AG09319 (cell line): ENCODE measurements at regions not wholly inside any gene's neighbourhood (a gene's known extent, or its start where the extent isn't known, plus 50 kb on each side); places are given as distances from the start of the nearest gene placed in this dataset.

Source experiments
- DNase-seq: peaks from one replicate; pipeline ENCODE4 v3.0.0-alpha.2; 2010; ENCODE audit warnings: low read depth; ENCODE audit errors: extremely low read depth
- CTCF ChIP-seq: IDR thresholded peaks from 2 replicates; pipeline ENCODE4 v1.5.1; 2011; ENCODE audit warnings: low read depth, mild to moderate bottlenecking, inconsistent platforms, low read length, moderate library complexity

DNA sequence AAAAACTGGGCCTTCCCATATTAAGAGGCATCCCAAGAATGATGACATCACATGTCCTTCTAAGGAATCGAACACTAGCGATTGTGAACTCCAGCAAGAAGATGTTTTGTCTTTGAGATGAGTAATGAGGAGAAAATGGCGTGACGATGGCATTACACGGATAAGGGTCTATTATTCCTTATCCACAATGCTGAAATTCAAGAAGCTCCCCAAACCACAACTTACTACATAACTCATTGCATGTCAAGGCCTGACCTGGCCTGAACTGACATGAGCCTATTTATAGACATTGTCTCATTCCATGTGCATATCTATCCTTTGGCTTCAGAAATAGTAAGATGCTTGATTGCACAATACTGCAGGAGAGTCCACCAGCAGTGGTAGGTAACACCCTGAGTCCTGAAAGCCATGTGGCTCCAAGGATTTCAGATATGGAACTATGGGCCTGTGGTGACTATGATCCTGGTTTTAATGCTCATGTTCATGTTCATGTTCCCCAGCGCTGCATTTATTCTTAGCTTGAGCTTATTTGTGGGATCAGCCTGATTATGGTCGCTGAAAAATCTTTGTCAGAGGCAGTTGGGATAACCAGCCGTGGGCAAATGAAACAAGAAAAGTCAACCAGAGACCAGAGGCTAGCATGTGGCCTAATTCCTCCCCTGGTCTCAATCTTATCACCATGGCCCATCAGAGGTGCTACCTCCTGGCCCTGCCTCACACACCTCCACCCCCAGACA is 183.2 kb upstream of the JARID2 start:
- peak; percentile 67 for DNase-seq
- TF ChIP-seq CTCF, result no peak

GRCh38 chr6:15063253-15063853 is 182.5 kb upstream of the JARID2 start:
- DNase-seq, result no peak
- TF ChIP-seq CTCF, result no peak

DNA sequence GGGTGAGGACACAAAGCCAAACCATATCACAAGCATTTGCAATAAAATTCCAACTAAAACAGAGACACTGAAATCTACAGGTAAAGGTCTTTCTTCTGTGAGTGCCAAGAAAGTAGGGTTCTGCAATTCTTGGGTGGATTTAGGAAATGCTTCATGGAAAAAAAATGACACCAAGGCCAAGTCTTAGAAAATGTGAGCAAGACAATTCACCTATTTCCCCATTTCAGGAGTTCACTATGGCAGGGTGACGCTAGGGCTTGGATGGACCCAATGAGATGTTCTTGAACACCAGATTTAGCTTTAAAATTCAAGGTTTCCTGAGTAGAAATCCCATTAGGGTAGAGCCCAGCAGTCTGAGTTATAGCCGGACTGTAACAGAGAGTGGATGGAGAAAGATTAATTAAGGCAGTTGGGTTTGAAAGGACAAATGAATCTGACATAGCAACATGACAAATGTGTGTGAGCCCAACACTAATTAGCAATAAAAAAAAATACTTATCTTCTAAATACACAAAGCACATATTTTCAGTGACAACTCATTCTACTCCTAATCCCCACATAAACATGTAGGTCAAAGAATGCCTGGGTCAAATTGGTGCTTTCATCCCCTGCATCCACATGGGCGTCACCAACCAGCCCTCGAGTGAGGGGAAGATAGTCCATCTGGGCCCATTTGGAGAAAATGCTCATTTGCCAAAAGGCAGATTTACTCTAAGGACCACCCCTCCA is 180.4 kb upstream of the JARID2 start:
- no peak for TF ChIP-seq CTCF
- DNase-seq, result no peak

GRCh38 chr6:15066089-15066758 is 179.6 kb upstream of the JARID2 start:
- DNase-seq, result no peak
- TF ChIP-seq CTCF, result no peak

DNA sequence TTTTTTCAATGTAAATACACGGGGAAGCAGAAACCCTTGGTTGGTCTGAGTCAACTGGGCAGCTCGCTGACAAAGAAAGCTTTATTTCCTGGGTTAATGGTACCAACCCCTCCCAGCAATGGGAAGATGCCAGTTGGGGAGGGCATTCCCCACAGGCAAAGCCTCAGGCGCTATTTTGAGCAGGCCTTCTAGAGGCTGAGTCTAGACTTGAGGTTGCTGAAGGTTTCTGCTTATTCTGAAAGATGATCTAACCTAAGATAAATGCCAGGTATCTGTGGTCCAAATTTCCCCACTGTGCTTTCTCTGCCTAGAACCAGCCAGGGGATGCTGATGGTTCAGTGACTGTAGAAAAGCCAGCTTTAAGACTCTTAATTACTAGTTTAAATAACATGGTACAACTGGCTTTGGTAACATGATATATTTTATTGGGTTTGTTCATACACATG is 172.5 kb upstream of the JARID2 start:
- no peak for DNase-seq
- TF ChIP-seq CTCF, result no peak

DNA sequence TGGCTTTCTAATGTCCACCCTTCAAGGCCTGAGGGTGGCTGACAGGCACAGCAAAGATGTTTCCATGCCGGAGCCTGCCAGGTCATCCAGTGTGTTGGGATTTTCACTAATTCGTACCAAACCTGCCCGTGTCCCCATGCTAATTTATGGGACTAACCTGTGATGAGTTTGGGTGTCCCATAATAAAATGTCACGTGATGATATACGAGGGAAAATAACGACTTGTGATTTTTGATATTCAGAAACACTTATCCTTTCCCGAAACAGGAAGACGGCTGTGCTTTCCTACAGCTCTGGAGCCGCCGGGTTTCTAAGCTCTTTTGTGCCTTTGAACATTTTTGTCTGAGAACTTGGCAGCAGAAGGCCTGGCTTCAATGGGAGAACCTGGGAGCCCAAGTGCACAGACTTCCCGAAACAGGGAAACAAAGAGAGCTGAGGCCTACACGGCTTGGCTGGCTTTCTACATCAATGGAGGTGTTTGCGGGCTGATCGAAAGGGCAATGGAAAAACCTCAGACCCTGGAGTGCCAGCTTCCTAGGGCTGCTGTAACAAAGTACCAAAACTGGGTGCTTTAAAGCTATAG is 171.9 kb upstream of the JARID2 start:
- no peak for TF ChIP-seq CTCF
- DNase-seq, result no peak
